ENCODE measurements at regions not wholly inside any gene's neighbourhood (a gene's known extent, or its start where the extent isn't known, plus 50 kb on each side); places are given as distances from the start of the nearest gene placed in this dataset.

DNA sequence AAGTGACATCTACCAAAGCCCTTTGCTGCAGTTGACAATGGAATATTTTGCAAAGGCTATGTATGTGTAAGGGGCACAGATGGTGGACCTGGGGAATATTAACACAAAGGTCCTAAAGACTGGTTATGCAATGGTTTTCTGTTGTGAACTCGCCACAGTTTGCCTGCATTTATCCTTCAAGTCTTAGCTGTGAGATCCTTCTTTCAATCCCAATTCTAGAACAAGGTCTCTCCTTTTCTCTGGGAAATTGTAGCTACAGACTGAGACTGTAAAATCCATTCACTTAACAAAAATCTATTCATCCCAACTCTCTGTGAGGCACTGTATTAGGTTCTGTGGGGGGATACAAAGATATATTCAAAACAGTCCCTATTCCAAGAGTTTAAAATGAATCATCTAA lies 250.4 kb downstream of the GPM6A start:
- DNase-seq = no peak
- Histone ChIP-seq H3K4me3 (ENCODE audit: insufficient read depth, low read depth, low read length) (no peak overlapping the region), H3K36me3 (replicated peaks; ENCODE audit: control insufficient read depth, insufficient read depth, low read length) (no peaks in the 10 kb centered on the region), H3K27me3 (ENCODE audit: control insufficient read depth, insufficient read depth, low read length) (no peaks in the 10 kb centered on the region)

DNA sequence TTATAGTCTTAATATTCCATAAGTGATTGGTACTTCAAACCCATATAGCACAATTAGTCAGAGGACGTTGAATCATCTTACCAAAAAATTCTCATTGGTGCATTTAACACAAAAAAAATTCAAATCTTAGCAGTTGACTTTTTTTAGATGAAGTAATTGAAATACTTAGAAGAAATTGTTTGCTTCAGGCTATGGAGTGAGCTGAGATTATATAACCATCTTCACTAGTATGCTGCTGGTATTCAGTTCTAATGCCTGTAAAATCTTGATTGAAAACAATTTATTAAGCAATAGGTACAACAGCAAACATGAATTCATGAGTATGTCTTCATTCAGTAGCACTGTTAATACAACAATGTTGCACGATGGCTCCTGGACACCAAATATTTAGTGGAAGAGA lies 250.0 kb downstream of the GPM6A start:
- no peak overlapping the region for H3K4me3 ChIP-seq (ENCODE audit: insufficient read depth, low read depth, low read length)
- no peaks in the 10 kb centered on the region for H3K36me3 ChIP-seq (replicated peaks; ENCODE audit: control insufficient read depth, insufficient read depth, low read length)
- no peaks in the 10 kb centered on the region for H3K27me3 ChIP-seq (ENCODE audit: control insufficient read depth, insufficient read depth, low read length)
- no peak for DNase-seq

DNA sequence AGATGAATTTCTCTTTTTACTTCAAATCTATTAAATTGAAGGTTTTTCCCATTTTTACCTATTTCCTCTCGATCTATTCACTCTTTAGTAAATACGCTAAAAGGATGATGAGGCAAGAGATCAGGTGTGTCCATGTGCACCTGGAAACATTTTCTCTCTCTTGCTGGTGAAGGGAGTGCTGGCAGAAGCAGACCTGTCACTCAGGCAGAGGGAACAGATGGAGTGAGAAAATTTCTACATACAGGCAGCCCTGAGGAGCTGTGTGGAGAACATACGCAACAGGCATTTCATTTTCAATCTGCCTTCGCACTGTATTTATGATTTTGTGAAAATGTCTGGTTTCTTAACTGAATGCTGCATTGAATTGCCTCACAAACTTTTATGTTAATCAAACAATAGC lies 249.5 kb downstream of the GPM6A start:
- DNase-seq = no peak
- Histone ChIP-seq H3K36me3 (replicated peaks; ENCODE audit: control insufficient read depth, insufficient read depth, low read length) (no peaks in the 10 kb centered on the region), H3K27me3 (ENCODE audit: control insufficient read depth, insufficient read depth, low read length) (no peaks in the 10 kb centered on the region), H3K4me3 (ENCODE audit: insufficient read depth, low read depth, low read length) (no peak overlapping the region)
